Umbilical cord (tissue), 1 donor: ENCODE measurements at regions not wholly inside any gene's neighbourhood (a gene's known extent, or its start where the extent isn't known, plus 50 kb on each side); places are given as distances from the start of the nearest gene placed in this dataset.

ENCODE experiments used
- DNase-seq: peaks from one replicate; pipeline ENCODE4 v3.0.0-alpha.2; 2015; ENCODE audit warnings: low spot score

DNA sequence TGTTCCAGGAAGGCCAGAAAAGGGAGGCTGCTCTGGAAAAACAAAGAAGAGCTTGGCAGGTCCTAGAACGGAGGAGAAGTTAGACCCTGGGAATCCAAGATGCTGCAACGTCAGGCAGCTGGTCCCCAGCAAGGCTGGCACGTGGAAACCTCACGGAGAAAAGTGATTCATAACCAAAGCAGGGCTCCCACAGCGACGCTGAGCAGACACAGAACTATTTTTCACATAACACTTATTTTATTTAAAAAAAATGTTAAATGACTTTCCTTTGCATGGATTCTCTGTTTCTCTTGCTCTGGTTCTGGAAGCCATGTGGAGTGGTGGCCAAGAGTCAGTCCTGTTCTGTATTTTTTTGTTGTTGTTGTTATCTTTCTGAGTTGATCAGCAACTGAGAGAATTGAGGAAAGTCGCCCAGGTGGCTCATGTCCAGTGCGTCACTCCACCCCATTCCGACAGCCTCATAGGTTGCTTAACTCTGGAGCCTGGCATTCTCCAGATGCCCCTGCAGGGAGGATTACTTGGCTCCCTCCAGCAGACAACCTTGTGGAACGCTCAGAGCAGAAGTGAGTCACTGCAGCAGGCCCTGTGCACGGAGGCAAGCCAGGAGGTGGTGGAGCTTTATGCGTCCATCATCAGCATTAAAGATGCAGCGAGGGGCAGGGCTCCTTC lies 229.9 kb upstream of the HDAC4 start:
- DNase-seq, result peak; percentile 88

GRCh38 chr2:239629926-239630617 lies 229.3 kb upstream of the HDAC4 start:
- peak; percentile 17 for DNase-seq

- DNase-seq, result peak; percentile 55
Measured at GRCh38 chr2:239626961-239627592, 226.3 kb upstream of the HDAC4 start.

GRCh38 chr2:239625971-239626734 lies 225.3 kb upstream of the HDAC4 start:
- no peak for DNase-seq

GRCh38 chr2:239625156-239625845 lies 224.5 kb upstream of the HDAC4 start:
- no peak for DNase-seq

GRCh38 chr2:239621611-239622010 lies 220.8 kb upstream of the HDAC4 start:
- DNase-seq, result no peak

DNA sequence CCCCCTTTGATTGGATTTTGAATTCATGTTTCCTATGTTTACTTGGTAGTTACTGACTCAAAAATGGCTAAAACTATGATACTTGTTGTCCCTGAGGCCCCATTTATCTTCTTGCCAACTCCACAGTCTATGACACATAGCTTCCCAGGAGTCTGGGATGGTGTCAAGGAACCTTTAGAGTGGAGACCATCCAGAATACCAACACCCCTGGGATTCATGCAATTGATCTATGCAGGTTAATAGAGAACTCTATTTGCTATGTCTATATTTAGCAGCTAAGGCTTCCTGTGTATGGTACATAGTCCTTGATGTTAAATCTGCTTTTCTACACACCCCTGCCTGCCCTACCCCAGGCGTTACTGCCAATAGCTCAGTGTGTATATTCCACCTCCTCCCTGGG lies 218.5 kb upstream of the HDAC4 start:
- no peak for DNase-seq

DNA sequence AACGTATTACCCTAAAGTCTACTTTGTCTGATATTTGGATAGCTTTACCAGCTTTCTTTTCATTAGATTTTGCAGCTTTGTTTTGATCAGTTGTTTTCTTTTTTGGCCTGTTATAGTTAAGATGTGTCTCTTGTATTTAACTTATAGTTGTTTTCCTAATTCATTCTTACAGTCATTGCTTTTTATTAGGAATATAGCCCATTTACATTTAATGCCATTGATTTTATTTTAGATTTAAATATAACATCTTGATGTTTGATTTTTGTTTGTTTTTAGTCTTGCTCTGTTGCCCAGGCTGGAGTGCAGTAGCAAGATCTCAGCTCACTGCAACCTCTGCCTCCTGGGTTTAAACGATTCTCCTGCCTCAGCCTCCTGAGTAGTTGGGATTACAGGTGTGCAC lies 215.9 kb upstream of the HDAC4 start:
- no peak for DNase-seq

DNA sequence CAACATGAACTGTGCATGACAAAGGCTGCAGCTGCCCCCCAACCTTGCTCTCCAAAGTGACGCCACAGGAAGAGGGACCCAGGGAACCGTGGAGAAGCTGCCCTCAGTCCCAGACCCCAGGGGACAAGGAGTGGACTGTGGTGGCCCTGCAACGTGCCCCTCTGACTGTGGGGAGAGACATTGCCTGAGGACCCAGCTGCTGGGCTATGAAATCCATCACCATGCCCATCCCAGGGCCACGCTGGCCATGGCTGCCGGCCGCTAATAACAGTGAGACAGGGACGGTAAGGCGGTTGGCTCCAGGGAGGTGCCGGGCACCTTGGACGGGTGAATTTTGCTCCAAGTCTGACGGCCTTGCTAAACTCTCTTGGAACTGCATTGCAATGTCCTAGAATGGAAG lies 211.3 kb upstream of the HDAC4 start:
- no peak for DNase-seq

- DNase-seq, result no peak
Measured at GRCh38 chr2:239611222-239611795, 210.5 kb upstream of the HDAC4 start.

- DNase-seq, result no peak
Measured at GRCh38 chr2:239610457-239611221, 209.8 kb upstream of the HDAC4 start.

GRCh38 chr2:239609607-239610310 lies 208.9 kb upstream of the HDAC4 start:
- no peak for DNase-seq

GRCh38 chr2:239609162-239609561 lies 208.3 kb upstream of the HDAC4 start:
- no peak for DNase-seq

- DNase-seq, result no peak
Measured at GRCh38 chr2:239608723-239609122, 207.9 kb upstream of the HDAC4 start.

- no peak for DNase-seq
Measured at GRCh38 chr2:239608260-239608659, 207.4 kb upstream of the HDAC4 start.

GRCh38 chr2:239607517-239608191 lies 206.8 kb upstream of the HDAC4 start:
- no peak for DNase-seq

GRCh38 chr2:239606741-239607516 lies 206.1 kb upstream of the HDAC4 start:
- DNase-seq, result no peak

GRCh38 chr2:239605976-239606375 lies 205.2 kb upstream of the HDAC4 start:
- peak; percentile 21 for DNase-seq
